ENCODE measurements at regions not wholly inside any gene's neighbourhood (a gene's known extent, or its start where the extent isn't known, plus 50 kb on each side); places are given as distances from the start of the nearest gene placed in this dataset.

DNA sequence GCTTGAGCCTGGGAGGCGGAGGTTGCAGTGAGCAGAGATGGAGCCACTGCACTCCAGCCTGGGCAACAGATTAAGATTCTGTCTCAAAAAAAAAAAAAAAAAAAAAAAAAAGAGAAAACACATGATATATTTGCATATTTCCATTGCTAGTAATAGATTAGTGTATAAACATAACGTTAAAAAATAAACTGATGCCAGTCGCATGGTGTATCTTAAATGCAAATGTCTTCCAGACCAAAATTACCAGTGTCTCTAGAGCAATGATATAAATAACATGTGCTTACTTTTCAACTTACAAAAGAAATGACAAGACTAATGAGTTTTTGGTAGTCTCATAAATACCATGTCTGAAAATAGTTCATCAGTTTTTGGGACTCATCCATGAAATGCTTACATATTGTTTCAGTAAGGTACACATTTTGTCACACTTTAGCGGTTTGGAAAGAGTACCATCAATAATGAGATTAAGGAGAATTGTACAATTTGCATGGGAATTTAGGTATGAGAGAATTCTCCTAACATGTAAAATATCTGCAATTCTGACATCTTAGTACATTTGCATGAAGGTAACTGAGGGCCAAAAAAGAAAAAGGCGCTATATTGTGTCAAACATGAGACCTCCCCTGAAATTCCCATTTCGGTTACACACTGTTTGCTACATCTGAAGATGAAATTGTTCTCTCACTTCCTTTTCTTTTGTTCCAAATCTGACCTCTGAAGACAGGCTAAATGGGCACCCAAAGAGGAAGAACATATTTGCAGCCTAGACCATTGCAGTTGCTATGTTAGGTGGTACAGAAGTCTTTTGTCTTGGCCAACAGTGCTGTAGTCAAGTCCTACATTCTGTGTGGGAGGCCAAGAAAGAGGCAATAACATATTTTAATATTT lies 51.5 kb upstream of the PIP4K2A start:
- Histone ChIP-seq H3K27me3 (ENCODE audit: control insufficient read depth in 1 of 2, insufficient read depth in 2 of 2, low read length in 2 of 2) (no peaks in the 10 kb centered on the region), H3K36me3 (ENCODE audit: insufficient read depth, low read length) (no peaks in the 10 kb centered on the region), H3K9me3 (ENCODE audit: control insufficient read depth in 1 of 2, insufficient read depth in 1 of 2, low read length in 2 of 2) (no peaks in the 10 kb centered on the region), H3K4me1 (ENCODE audit: insufficient read depth, low read length) (no peaks in the 10 kb centered on the region), H3K27ac (ENCODE audit: low read depth in 1 of 2, low read length in 2 of 2) (no peak overlapping the region), H3K4me3 (ENCODE audit: low read length) (no peak overlapping the region)
- CTCF ChIA-PET, result no interaction called here
- Mint-ChIP-seq H3K27ac (no peak overlapping the region), H3K4me3 (no peak overlapping the region), H3K4me1 (ENCODE audit: low read depth) (no peaks in the 10 kb centered on the region), H3K9me3 (no peaks in the 10 kb centered on the region), H3K36me3 (ENCODE audit: low read depth) (no peaks in the 10 kb centered on the region), H3K27me3 (no peaks in the 10 kb centered on the region)
- POLR2A ChIA-PET, result no interaction called here
- TF ChIP-seq, protein P1, sequence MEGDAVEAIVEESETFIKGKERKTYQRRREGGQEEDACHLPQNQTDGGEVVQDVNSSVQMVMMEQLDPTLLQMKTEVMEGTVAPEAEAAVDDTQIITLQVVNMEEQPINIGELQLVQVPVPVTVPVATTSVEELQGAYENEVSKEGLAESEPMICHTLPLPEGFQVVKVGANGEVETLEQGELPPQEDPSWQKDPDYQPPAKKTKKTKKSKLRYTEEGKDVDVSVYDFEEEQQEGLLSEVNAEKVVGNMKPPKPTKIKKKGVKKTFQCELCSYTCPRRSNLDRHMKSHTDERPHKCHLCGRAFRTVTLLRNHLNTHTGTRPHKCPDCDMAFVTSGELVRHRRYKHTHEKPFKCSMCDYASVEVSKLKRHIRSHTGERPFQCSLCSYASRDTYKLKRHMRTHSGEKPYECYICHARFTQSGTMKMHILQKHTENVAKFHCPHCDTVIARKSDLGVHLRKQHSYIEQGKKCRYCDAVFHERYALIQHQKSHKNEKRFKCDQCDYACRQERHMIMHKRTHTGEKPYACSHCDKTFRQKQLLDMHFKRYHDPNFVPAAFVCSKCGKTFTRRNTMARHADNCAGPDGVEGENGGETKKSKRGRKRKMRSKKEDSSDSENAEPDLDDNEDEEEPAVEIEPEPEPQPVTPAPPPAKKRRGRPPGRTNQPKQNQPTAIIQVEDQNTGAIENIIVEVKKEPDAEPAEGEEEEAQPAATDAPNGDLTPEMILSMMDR (IDR thresholded peaks at IDR 0.05), result no peak
- intact Hi-C loops (cut with DNase I, micrococcal nuclease), result no loop called here
- peak in 3 of 14 experiments; percentile 9 to 10 (median 9) for DNase-seq
- no peak for ATAC-seq (ENCODE audit: poor library complexity)

DNA sequence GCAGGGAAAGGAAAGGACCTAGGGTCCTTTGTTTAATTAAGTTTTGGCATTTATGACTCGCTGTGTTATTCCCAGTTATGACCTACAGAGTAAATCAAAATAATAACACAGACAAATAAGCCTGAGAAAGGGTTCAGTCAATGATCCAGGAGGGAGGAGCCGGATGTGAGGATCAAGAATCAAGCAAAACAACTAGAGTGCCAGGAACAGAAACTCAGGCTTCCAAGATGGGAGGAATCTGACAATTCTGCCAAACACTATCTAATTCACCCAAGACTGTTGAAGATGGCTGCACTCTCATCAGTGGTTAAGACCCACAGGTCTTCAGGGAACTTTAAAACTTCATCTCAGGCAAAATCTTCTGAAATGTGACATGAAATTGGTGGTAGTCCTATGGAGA lies 50.3 kb upstream of the PIP4K2A start:
- CTCF ChIA-PET, result no interaction called here
- H3K27ac ChIP-seq (ENCODE audit: low read depth in 1 of 2, low read length in 2 of 2), result no peak overlapping the region
- H3K4me1 ChIP-seq (ENCODE audit: insufficient read depth, low read length), result no peaks in the 10 kb centered on the region
- Mint-ChIP-seq H3K27me3 (no peaks in the 10 kb centered on the region), H3K4me3 (no peak overlapping the region), H3K9me3 (no peaks in the 10 kb centered on the region), H3K36me3 (ENCODE audit: low read depth) (no peaks in the 10 kb centered on the region), H3K4me1 (ENCODE audit: low read depth) (no peaks in the 10 kb centered on the region), H3K27ac (no peak overlapping the region)
- POLR2A ChIA-PET, result no interaction called here
- intact Hi-C loops (cut with DNase I, micrococcal nuclease), result no loop called here
- no peak overlapping the region for H3K4me3 ChIP-seq (ENCODE audit: low read length)
- no peaks in the 10 kb centered on the region for H3K36me3 ChIP-seq (ENCODE audit: insufficient read depth, low read length)
- ATAC-seq (ENCODE audit: poor library complexity) (no peak), DNase-seq (no peak)
- no peaks in the 10 kb centered on the region for H3K9me3 ChIP-seq (ENCODE audit: control insufficient read depth in 1 of 2, insufficient read depth in 1 of 2, low read length in 2 of 2)
- H3K27me3 ChIP-seq (ENCODE audit: control insufficient read depth in 1 of 2, insufficient read depth in 2 of 2, low read length in 2 of 2), result no peaks in the 10 kb centered on the region
- TF ChIP-seq, protein P1 (IDR thresholded peaks at IDR 0.05), result no peak
